ENCODE measurements at regions not wholly inside any gene's neighbourhood (a gene's known extent, or its start where the extent isn't known, plus 50 kb on each side); places are given as distances from the start of the nearest gene placed in this dataset.

DNA sequence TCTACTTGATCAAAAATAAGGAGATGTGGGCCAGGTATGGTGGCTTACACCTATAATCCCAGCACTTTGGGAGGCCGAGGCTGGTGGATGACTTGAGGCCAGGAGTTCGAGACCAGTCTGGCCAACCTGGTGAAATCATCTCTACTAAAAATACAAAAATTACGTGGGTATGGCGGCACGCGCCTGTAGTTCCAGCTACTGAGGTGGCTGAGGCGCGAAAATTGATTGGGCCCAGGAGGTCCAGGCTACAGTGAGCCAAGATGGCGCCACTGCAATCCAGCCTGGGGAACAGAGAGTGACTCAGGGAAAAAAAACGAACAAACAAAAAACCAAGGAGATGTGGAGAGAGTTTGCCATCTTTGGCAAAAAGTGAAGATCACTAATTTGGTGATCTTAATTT is 65.3 kb downstream of the BMP2 start:
- BruUV-seq (replicated peaks) = no TSS peak
- no CpG with 5 or more reads among the region's 10 CpGs for WGBS, 2 experiments (ENCODE audit: extremely low coverage in 2 of 2, insufficient read length in 1 of 2)
- ATAC-seq (ENCODE audit: low read depth) (no peak), DNase-seq (no peak)
- Histone ChIP-seq H2AK9ac (replicated peaks; ENCODE audit: low read depth, low read length, poor library complexity) (no peak overlapping the region), H4K8ac (ENCODE audit: low read depth in 2 of 2, low read length in 2 of 2) (no peak overlapping the region), H3K79me1 (ENCODE audit: low read depth in 1 of 2, low read length in 2 of 2) (no peaks in the 10 kb centered on the region), H2AK5ac (ENCODE audit: low read depth, low read length) (no peak overlapping the region), H2BK5ac (ENCODE audit: low read depth, low read length, poor library complexity, severe bottlenecking) (no peak overlapping the region), H3K27ac (ENCODE audit: insufficient read depth, low read length) (no peak overlapping the region), H3K23ac (ENCODE audit: low read depth, low read length) (no peak overlapping the region), H4K20me1 (ENCODE audit: insufficient read depth, low read length) (no peaks in the 10 kb centered on the region), H3K4me2 (ENCODE audit: low read depth, low read length) (no peak overlapping the region), H3K18ac (ENCODE audit: low read depth, low read length) (no peak overlapping the region), H4K5ac (ENCODE audit: low read depth, low read length) (no peak overlapping the region), H3K14ac (replicated peaks; ENCODE audit: low read depth, low read length) (no peak overlapping the region), H3K9ac (ENCODE audit: low read depth, low read length) (no peak overlapping the region), H3K27me3 (ENCODE audit: control insufficient read depth, insufficient read depth, low read length) (no peaks in the 10 kb centered on the region), H2BK20ac (ENCODE audit: low read depth, low read length) (no peak overlapping the region), H2AFZ (replicated peaks; ENCODE audit: low read length, poor library complexity) (no peak overlapping the region), H4K91ac (ENCODE audit: insufficient read depth, low read depth, low read length) (no peak overlapping the region), H3K36me3 (ENCODE audit: control insufficient read depth, insufficient read depth, low read length) (no peaks in the 10 kb centered on the region), H3K4ac (ENCODE audit: low read depth, low read length) (no peak overlapping the region), H3K9me1 (ENCODE audit: insufficient read depth, low read length) (no peaks in the 10 kb centered on the region), H2BK120ac (ENCODE audit: low read depth, low read length) (no peak overlapping the region), H3K4me1 (ENCODE audit: control insufficient read depth, insufficient read depth, low read length) (no peaks in the 10 kb centered on the region), H3K4me3 (ENCODE audit: insufficient read depth, low read depth, low read length) (no peak overlapping the region), H2BK15ac (ENCODE audit: low read depth, low read length) (no peak overlapping the region), H3K9me3 (ENCODE audit: control insufficient read depth, insufficient read depth, low read length) (no peaks in the 10 kb centered on the region), H3K56ac (ENCODE audit: extremely low read depth, insufficient read depth, low read length) (no peak overlapping the region)
- TF ChIP-seq, protein P1, sequence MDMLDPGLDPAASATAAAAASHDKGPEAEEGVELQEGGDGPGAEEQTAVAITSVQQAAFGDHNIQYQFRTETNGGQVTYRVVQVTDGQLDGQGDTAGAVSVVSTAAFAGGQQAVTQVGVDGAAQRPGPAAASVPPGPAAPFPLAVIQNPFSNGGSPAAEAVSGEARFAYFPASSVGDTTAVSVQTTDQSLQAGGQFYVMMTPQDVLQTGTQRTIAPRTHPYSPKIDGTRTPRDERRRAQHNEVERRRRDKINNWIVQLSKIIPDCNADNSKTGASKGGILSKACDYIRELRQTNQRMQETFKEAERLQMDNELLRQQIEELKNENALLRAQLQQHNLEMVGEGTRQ (IDR thresholded peaks at IDR 0.05; ENCODE audit: low read depth, low read length) = no peak
- TF ChIP-seq FOS (IDR thresholded peaks at IDR 0.05; ENCODE audit: low read depth, low read length) (no peak), CHD1 (IDR thresholded peaks at IDR 0.05; ENCODE audit: low read depth, low read length) (no peak), MAFK (IDR thresholded peaks at IDR 0.05; ENCODE audit: low read depth, low read length) (no peak), MXI1 (IDR thresholded peaks at IDR 0.05; ENCODE audit: borderline replicate concordance, low read depth, low read length) (no peak), POLR2A (IDR thresholded peaks at IDR 0.05; ENCODE audit: low read depth, low read length) (no peak), NFE2L2 (IDR thresholded peaks at IDR 0.05; ENCODE audit: low read depth, low read length) (no peak), BHLHE40 (IDR thresholded peaks at IDR 0.05; ENCODE audit: low read depth, low read length) (no peak), RAD21 (IDR thresholded peaks at IDR 0.05; ENCODE audit: low read length) (no peak)
- TF ChIP-seq, protein P2, sequence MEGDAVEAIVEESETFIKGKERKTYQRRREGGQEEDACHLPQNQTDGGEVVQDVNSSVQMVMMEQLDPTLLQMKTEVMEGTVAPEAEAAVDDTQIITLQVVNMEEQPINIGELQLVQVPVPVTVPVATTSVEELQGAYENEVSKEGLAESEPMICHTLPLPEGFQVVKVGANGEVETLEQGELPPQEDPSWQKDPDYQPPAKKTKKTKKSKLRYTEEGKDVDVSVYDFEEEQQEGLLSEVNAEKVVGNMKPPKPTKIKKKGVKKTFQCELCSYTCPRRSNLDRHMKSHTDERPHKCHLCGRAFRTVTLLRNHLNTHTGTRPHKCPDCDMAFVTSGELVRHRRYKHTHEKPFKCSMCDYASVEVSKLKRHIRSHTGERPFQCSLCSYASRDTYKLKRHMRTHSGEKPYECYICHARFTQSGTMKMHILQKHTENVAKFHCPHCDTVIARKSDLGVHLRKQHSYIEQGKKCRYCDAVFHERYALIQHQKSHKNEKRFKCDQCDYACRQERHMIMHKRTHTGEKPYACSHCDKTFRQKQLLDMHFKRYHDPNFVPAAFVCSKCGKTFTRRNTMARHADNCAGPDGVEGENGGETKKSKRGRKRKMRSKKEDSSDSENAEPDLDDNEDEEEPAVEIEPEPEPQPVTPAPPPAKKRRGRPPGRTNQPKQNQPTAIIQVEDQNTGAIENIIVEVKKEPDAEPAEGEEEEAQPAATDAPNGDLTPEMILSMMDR (conservative IDR thresholded peaks at IDR 0.05; ENCODE audit: low read depth, low read length) = no peak
- in situ Hi-C loops (cut with MboI; ENCODE audit: low sequenced_read_pairs) = loop anchor here (10.0 kb wide), 1 partner anchor 1022 kb away; no protein-coding TSS in a partner anchor
- ChIA-PET POLR2A (ENCODE audit: unreplicated experiment) (no interaction called here), CTCF (interaction anchor here (0.6 kb wide), 1 partner anchor 913 kb away, joined by 3 read pairs; no protein-coding TSS in a partner anchor)
- dilution Hi-C loops (cut with HindIII; ENCODE audit: low sequenced_read_pairs, unreplicated experiment) = no loop called here
- intact Hi-C loops (cut with micrococcal nuclease) = no loop called here
